ENCODE measurements at regions not wholly inside any gene's neighbourhood (a gene's known extent, or its start where the extent isn't known, plus 50 kb on each side); places are given as distances from the start of the nearest gene placed in this dataset.

DNA sequence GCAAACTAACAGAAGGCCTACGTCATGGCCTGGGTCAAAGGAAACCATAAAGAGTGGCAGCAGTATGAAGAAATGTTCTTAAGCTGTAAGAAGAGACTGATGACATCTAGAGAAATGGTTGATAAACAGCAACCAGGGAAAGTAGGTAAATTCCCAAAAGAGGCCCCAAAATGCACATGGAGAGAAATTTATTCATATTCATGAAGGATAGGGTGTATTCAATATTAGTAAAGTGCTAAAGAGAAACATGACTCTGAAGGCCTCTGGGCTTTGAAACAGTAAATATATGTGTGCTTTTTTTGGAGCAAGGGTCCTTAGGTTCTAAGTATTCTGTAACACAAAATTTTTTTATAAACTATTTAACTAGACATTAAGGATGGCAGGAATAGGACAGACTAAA lies 149.7 kb upstream of the GRIA1 start:
- H3K4me3 ChIP-seq (ENCODE audit: low read length), result no peak overlapping the region
- TF ChIP-seq CTCF (conservative IDR thresholded peaks at IDR 0.05; ENCODE audit: low read depth, low read length), result no peak
- no peak for DNase-seq (ENCODE audit: low read depth)

- no peak for DNase-seq (ENCODE audit: low read depth)
- H3K4me3 ChIP-seq (ENCODE audit: low read length), result no peak overlapping the region
- no peak for TF ChIP-seq CTCF (conservative IDR thresholded peaks at IDR 0.05; ENCODE audit: low read depth, low read length)
Measured at GRCh38 chr5:153342487-153342886, 148.0 kb upstream of the GRIA1 start.

DNA sequence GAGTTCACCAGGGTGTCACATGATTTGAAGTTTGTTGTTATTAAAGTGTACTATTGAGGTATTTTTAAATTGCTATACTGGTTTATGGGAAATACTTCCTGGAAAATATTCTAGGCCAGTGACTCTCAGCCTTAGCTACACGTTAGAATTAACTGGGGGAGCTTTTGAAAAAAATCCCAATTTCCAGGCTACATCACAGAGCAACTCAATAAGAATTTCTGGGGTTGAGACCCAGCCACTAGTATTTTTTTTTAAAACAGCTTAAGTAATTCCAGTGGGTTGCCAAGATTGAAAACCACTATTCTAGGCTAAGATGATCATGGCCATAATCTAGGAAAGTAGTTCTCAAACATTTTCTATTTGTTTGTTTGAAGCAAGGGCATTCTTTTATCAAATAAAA lies 142.9 kb upstream of the GRIA1 start:
- no peak overlapping the region for H3K4me3 ChIP-seq (ENCODE audit: low read length)
- no peak for DNase-seq (ENCODE audit: low read depth)
- no peak for TF ChIP-seq CTCF (conservative IDR thresholded peaks at IDR 0.05; ENCODE audit: low read depth, low read length)

DNA sequence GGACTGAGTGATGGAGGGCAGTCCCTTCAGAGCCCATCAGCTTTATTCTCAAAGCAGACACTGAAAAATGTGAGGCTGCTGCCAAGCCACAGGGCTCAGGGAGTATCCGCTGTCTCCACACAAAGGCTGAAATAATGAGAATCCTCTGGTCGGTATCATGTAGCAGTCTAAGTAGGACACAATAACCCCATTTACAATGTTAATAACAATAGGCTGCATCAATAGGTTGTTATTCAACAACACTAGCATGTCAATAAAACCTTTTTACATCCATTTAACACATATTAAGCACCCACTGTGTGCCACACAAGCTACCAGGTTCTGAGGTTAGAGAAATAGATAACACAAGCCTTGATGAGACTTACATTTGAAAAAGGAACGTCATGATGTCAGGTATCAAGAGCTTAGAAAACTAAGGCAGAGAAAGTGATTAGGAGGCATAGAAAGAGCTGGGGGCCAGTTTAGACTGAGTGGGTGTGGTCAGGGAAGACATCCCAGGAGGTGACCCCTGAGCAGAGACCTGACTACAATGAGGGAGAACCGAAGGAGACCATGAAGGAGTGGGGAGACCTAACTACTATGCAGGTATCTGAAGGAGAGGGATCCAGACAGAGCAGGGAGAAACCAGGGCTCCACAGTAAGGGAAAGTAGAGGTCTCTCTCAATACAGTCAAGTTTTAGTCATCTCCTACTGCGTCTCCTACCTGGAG lies 140.1 kb upstream of the GRIA1 start:
- TF ChIP-seq CTCF (conservative IDR thresholded peaks at IDR 0.05; ENCODE audit: low read depth, low read length), result no peak
- DNase-seq (ENCODE audit: low read depth), result no peak

GRCh38 chr5:153352685-153353219 lies 137.7 kb upstream of the GRIA1 start:
- no peak for TF ChIP-seq CTCF (conservative IDR thresholded peaks at IDR 0.05; ENCODE audit: low read depth, low read length)
- no peak overlapping the region for H3K4me3 ChIP-seq (ENCODE audit: low read length)
- DNase-seq (ENCODE audit: low read depth), result no peak

More for the DNA sequence above, 140.1 kb upstream of the GRIA1 start:
- no peak overlapping the region for H3K4me3 ChIP-seq (ENCODE audit: low read length)

GRCh38 chr5:153357493-153358112 lies 132.9 kb upstream of the GRIA1 start:
- H3K4me3 ChIP-seq (ENCODE audit: low read length), result no peak overlapping the region
- no peak for DNase-seq (ENCODE audit: low read depth)
- TF ChIP-seq CTCF (conservative IDR thresholded peaks at IDR 0.05; ENCODE audit: low read depth, low read length), result no peak
